Loucy (cell line): ENCODE measurements at regions not wholly inside any gene's neighbourhood (a gene's known extent, or its start where the extent isn't known, plus 50 kb on each side); places are given as distances from the start of the nearest gene placed in this dataset.

Experiments
- H2AFZ ChIP-seq: fragments of 200-600 bp; sonication (generic); 2 replicates; pipeline ENCODE4 v1.6.0; 2016; ENCODE audit warnings: antibody characterized with exemption, mild to moderate bottlenecking, low read length, moderate library complexity
- H3F3A ChIP-seq: fragments of 200-600 bp; 2 replicates; pipeline ENCODE4 v1.6.0; 2016; ENCODE audit warnings: antibody characterized with exemption, low read depth, mild to moderate bottlenecking
- H3K27me3 ChIP-seq: fragments of 200-600 bp; sonication (generic); 2 replicates; pipeline ENCODE4 v1.6.1; 2014; ENCODE audit warnings: low read length, mild to moderate bottlenecking; ENCODE audit not compliant: insufficient read depth, poor library complexity, severe bottlenecking
- H3K36me3 ChIP-seq: fragments of 200-600 bp; sonication (generic); 2 replicates; pipeline ENCODE4 v1.6.1; 2016; ENCODE audit warnings: low read length; ENCODE audit not compliant: insufficient read depth
- H3K4me1 ChIP-seq: fragments of 200-600 bp; sonication (generic); 2 replicates; pipeline ENCODE4 v1.5.1; 2014; ENCODE audit warnings: low read length, mild to moderate bottlenecking; ENCODE audit not compliant: insufficient read depth, poor library complexity, severe bottlenecking
- H3K4me2 ChIP-seq: fragments of 200-600 bp; sonication (generic); 2 replicates; pipeline ENCODE4 v1.6.0; 2014; ENCODE audit warnings: antibody characterized with exemption, low read length, low read depth, mild to moderate bottlenecking; ENCODE audit not compliant: poor library complexity, severe bottlenecking
- H3K4me3 ChIP-seq: fragments of 200-600 bp; sonication (generic); 2 replicates; pipeline ENCODE4 v1.5.1; 2014; ENCODE audit warnings: low read length, mild to moderate bottlenecking, mixed read lengths; ENCODE audit not compliant: poor library complexity, severe bottlenecking
- H3K79me2 ChIP-seq: fragments of 200-600 bp; sonication (generic); 2 replicates; pipeline ENCODE4 v1.6.1; 2014; ENCODE audit warnings: low read length; ENCODE audit not compliant: insufficient read depth
- H3K9ac ChIP-seq: fragments of 200-600 bp; sonication (generic); 2 replicates; pipeline ENCODE4 v1.6.0; 2014; ENCODE audit warnings: mild to moderate bottlenecking, low read depth, low read length, moderate library complexity; ENCODE audit not compliant: poor library complexity, severe bottlenecking
- H3K9me2 ChIP-seq: fragments of 200-600 bp; sonication (generic); replicated peaks from 2 replicates; pipeline ENCODE4 v1.6.1; 2016; ENCODE audit warnings: low read depth, low read length, mixed read lengths
- H3K9me3 ChIP-seq: fragments of 200-600 bp; sonication (generic); 2 replicates; pipeline ENCODE4 v1.6.1; 2014; ENCODE audit warnings: mild to moderate bottlenecking, antibody characterized with exemption, low read length, low read depth; ENCODE audit not compliant: insufficient read depth
- H4K20me1 ChIP-seq: fragments of 200-600 bp; sonication (generic); 2 replicates; pipeline ENCODE4 v1.6.0; 2014; ENCODE audit warnings: antibody characterized with exemption, low read length, mild to moderate bottlenecking; ENCODE audit not compliant: insufficient read depth, poor library complexity, severe bottlenecking
- EZH2phosphoT487 ChIP-seq: fragments of 200-600 bp; IDR thresholded peaks from 2 replicates; pipeline ENCODE4 v1.6.1; 2018; ENCODE audit warnings: antibody characterized with exemption, mild to moderate bottlenecking, moderate library complexity, borderline replicate concordance
- TF ChIP-seq, protein P1 (sequence below): fragments of 200-600 bp; sonication (generic); conservative IDR thresholded peaks from 2 replicates; pipeline ENCODE4 v1.5.1; 2014; ENCODE audit warnings: mild to moderate bottlenecking, antibody characterized with exemption, low read length

GRCh38 chr5:62184444-62184843 lies 121.6 kb upstream of the KIF2A start:
- no peaks in the 10 kb centered on the region for H3K36me3 ChIP-seq
- no peaks in the 10 kb centered on the region for H3K4me1 ChIP-seq
- no peak overlapping the region for H2AFZ ChIP-seq
- H3K9ac ChIP-seq, result no peak overlapping the region
- H3K27me3 ChIP-seq, result no peaks in the 10 kb centered on the region
- no peak overlapping the region for H3K4me2 ChIP-seq
- H3K9me2 ChIP-seq, result no peaks in the 10 kb centered on the region
- H3F3A ChIP-seq, result no peaks in the 10 kb centered on the region
- H3K9me3 ChIP-seq, result no peaks in the 10 kb centered on the region
- no peaks in the 10 kb centered on the region for H3K79me2 ChIP-seq
- H4K20me1 ChIP-seq, result no peaks in the 10 kb centered on the region
- H3K4me3 ChIP-seq, result no peak overlapping the region
- no peak for TF ChIP-seq EZH2phosphoT487
- TF ChIP-seq, protein P1, sequence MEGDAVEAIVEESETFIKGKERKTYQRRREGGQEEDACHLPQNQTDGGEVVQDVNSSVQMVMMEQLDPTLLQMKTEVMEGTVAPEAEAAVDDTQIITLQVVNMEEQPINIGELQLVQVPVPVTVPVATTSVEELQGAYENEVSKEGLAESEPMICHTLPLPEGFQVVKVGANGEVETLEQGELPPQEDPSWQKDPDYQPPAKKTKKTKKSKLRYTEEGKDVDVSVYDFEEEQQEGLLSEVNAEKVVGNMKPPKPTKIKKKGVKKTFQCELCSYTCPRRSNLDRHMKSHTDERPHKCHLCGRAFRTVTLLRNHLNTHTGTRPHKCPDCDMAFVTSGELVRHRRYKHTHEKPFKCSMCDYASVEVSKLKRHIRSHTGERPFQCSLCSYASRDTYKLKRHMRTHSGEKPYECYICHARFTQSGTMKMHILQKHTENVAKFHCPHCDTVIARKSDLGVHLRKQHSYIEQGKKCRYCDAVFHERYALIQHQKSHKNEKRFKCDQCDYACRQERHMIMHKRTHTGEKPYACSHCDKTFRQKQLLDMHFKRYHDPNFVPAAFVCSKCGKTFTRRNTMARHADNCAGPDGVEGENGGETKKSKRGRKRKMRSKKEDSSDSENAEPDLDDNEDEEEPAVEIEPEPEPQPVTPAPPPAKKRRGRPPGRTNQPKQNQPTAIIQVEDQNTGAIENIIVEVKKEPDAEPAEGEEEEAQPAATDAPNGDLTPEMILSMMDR, result no peak

DNA sequence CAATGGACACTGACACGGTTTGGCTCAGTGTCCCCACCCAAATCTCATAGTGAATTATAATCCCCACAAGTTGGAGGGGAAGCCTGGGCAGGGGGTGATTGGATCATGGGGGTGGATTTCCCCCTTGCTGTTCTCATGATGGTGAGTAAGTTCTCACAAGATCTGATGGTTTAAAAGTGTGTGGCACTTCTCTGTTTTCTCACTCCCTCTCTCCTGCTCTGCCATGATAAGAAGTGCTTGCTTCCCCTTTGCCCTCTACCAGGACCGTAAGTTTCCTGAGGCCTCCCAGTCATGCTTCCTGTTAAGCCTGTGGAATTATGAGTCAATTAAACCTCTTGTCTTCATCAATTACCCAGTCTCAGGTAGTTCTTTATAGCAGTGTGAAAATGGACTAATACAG lies 115.8 kb upstream of the KIF2A start:
- TF ChIP-seq, protein P1, result no peak
- TF ChIP-seq EZH2phosphoT487, result no peak

GRCh38 chr5:62190931-62191330 lies 115.1 kb upstream of the KIF2A start:
- TF ChIP-seq, protein P1, result no peak
- no peak for TF ChIP-seq EZH2phosphoT487
- Histone ChIP-seq H3K4me2 (no peak overlapping the region), H3K36me3 (no peaks in the 10 kb centered on the region), H3K79me2 (no peaks in the 10 kb centered on the region), H2AFZ (no peak overlapping the region), H3K9me3 (peaks cover 12% of the 10 kb centered on the region; the same call in 1 of the 2 replicates), H3K4me3 (no peak overlapping the region), H3K9me2 (no peaks in the 10 kb centered on the region), H3K9ac (no peak overlapping the region), H3K4me1 (no peaks in the 10 kb centered on the region), H3K27me3 (no peaks in the 10 kb centered on the region), H3F3A (no peaks in the 10 kb centered on the region), H4K20me1 (no peaks in the 10 kb centered on the region)

More for the DNA sequence above, 115.8 kb upstream of the KIF2A start:
- Histone ChIP-seq H3K9me2 (no peaks in the 10 kb centered on the region), H3K36me3 (no peaks in the 10 kb centered on the region), H3K4me3 (no peak overlapping the region), H4K20me1 (no peaks in the 10 kb centered on the region), H3K9ac (no peak overlapping the region), H3K4me2 (no peak overlapping the region), H2AFZ (no peak overlapping the region), H3K79me2 (no peaks in the 10 kb centered on the region), H3K9me3 (peaks cover 12% of the 10 kb centered on the region; the same call in 1 of the 2 replicates), H3K27me3 (no peaks in the 10 kb centered on the region), H3K4me1 (no peaks in the 10 kb centered on the region), H3F3A (no peaks in the 10 kb centered on the region)
